GM13977 (cell line): ENCODE measurements at regions not wholly inside any gene's neighbourhood (a gene's known extent, or its start where the extent isn't known, plus 50 kb on each side); places are given as distances from the start of the nearest gene placed in this dataset.
"Not testable (repeated sequence)": the region's sequence is repeated elsewhere in the genome, so short reads cannot be mapped to it uniquely, and the experiment has no call there.

Source experiments
- DNase-seq: peaks from one replicate; pipeline ENCODE4 v3.0.0; 2012; ENCODE audit warnings: low spot score
- CTCF ChIP-seq: IDR thresholded peaks from 2 replicates; pipeline ENCODE4 v1.5.1; 2012; ENCODE audit warnings: mild to moderate bottlenecking, control low read depth; ENCODE audit not compliant: insufficient read depth; ENCODE audit errors: extremely low read depth, missing control alignments
- in situ Hi-C: fragments of 300-500 bp; cut with MboI; formaldehyde crosslinking; loops from one replicate; pipeline ENCODE4 v1.12.0; 2022; ENCODE audit warnings: low sequenced_read_pairs, low pct_unique_long_range_greater_than_20kb, mixed read lengths, inconsistent platforms; ENCODE audit not compliant: unreplicated experiment

DNA sequence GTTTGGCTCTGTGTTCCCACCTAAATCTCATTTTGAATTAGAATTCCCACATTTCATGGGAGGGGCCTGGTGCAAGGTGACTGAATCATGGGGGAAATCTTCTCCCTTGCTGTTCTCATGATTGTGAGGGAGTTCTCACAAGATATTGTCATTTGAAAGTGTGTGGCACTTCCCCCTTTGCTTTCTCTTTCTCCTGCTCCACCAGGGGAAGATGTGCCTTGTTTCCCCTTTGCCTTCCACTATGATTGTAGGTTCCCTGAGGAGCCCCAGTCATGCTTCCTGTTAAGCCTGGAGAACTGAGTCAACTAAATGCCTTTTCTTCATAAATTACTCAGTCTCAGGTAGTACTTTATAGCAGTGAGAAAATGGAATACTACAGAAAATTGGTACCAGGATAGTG is 157.2 kb upstream of the TPRG1 start:
- in situ Hi-C loops, result no loop called here
- no peak for DNase-seq

GRCh38 chr3:189022576-189023466 is 148.9 kb upstream of the TPRG1 start:
- in situ Hi-C loops, DNase-seq: not testable (repeated sequence)

More for the DNA sequence above, 157.2 kb upstream of the TPRG1 start:
- no peak for TF ChIP-seq CTCF

- in situ Hi-C loops, result no loop called here
- DNase-seq, result no peak
- no peak for TF ChIP-seq CTCF
Observed at GRCh38 chr3:189025866-189026265, 145.9 kb upstream of the TPRG1 start.

GRCh38 chr3:189027626-189028155 is 144.1 kb upstream of the TPRG1 start:
- no peak for DNase-seq
- in situ Hi-C loops, result no loop called here
- TF ChIP-seq CTCF, result no peak

GRCh38 chr3:189038773-189039745 is 132.7 kb upstream of the TPRG1 start:
- DNase-seq, result no peak
- no peak for TF ChIP-seq CTCF
- in situ Hi-C loops, result no loop called here

DNA sequence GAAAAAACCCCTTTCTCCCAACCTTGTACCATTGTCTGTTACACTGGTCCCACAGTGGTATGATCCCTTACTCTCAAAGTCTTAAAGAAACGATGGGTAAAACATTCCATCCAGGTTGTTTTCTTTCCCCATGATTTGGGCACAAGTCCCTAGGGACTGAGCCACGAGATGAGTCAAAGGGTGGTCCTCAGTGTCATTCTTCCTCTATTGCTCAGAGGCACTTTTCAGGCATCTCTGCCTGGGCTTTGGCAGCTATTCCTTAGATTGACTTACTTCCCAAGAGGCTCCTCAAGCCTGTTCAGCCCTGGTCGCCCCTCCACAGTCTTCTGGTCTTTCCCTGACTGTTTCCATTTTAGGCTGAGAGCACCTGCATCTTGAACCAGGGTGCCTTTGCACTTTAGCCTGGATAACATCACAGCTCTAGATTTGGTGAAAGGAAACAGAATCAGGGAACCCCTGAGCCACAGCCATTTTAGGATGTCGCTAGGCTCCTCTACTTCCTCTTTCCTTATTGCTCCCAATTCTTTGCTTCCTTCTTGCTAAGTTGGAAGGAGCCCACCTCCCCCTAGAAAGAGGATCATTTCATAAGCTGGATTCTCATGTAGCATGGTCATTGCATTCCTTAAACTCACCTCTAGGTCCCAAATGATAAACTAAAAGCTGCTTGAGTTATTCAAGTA is 131.0 kb upstream of the TPRG1 start:
- TF ChIP-seq CTCF, result no peak
- DNase-seq, result no peak
- in situ Hi-C loops, result no loop called here
